ENCODE measurements at regions not wholly inside any gene's neighbourhood (a gene's known extent, or its start where the extent isn't known, plus 50 kb on each side); places are given as distances from the start of the nearest gene placed in this dataset.

DNA sequence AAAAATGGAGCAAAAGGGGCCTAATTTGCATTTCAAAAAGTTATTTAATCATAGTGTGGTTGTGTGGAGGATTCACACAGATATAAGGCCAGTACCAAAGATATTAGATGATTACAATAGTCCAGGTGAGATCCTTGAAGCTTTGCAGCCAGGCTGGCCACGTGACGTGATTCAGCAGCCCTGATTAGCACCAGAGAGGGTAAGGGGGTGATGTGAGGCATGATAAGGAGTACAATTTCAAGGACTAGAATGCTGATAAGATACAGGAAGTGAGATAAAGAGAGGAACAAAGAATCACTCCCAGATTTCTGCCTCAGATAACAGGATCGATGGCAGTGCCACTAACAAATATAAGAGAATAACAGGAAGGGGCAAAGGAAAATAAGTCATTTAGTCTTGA lies 108.4 kb upstream of the PALS2 start:
- TF ChIP-seq TAF1 (IDR thresholded peaks at IDR 0.05; ENCODE audit: borderline replicate concordance, insufficient read depth, low read length) = no peak
- TF ChIP-seq FOXP2 (optimal IDR thresholded peaks at IDR 0.05; ENCODE audit: borderline replicate concordance, extremely low read depth, extremely low read length, insufficient read depth) = no peak
- no peak for TF ChIP-seq SIN3A (IDR thresholded peaks at IDR 0.05; ENCODE audit: borderline replicate concordance, insufficient read depth, low read length)
- TF ChIP-seq, protein P1, sequence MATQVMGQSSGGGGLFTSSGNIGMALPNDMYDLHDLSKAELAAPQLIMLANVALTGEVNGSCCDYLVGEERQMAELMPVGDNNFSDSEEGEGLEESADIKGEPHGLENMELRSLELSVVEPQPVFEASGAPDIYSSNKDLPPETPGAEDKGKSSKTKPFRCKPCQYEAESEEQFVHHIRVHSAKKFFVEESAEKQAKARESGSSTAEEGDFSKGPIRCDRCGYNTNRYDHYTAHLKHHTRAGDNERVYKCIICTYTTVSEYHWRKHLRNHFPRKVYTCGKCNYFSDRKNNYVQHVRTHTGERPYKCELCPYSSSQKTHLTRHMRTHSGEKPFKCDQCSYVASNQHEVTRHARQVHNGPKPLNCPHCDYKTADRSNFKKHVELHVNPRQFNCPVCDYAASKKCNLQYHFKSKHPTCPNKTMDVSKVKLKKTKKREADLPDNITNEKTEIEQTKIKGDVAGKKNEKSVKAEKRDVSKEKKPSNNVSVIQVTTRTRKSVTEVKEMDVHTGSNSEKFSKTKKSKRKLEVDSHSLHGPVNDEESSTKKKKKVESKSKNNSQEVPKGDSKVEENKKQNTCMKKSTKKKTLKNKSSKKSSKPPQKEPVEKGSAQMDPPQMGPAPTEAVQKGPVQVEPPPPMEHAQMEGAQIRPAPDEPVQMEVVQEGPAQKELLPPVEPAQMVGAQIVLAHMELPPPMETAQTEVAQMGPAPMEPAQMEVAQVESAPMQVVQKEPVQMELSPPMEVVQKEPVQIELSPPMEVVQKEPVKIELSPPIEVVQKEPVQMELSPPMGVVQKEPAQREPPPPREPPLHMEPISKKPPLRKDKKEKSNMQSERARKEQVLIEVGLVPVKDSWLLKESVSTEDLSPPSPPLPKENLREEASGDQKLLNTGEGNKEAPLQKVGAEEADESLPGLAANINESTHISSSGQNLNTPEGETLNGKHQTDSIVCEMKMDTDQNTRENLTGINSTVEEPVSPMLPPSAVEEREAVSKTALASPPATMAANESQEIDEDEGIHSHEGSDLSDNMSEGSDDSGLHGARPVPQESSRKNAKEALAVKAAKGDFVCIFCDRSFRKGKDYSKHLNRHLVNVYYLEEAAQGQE (IDR thresholded peaks at IDR 0.05; ENCODE audit: insufficient read depth in 1 of 2, low read depth in 2 of 2, low read length in 2 of 2) = no peak
- no peak for TF ChIP-seq POLR2AphosphoS5 (IDR thresholded peaks at IDR 0.05; ENCODE audit: low read depth, low read length)

DNA sequence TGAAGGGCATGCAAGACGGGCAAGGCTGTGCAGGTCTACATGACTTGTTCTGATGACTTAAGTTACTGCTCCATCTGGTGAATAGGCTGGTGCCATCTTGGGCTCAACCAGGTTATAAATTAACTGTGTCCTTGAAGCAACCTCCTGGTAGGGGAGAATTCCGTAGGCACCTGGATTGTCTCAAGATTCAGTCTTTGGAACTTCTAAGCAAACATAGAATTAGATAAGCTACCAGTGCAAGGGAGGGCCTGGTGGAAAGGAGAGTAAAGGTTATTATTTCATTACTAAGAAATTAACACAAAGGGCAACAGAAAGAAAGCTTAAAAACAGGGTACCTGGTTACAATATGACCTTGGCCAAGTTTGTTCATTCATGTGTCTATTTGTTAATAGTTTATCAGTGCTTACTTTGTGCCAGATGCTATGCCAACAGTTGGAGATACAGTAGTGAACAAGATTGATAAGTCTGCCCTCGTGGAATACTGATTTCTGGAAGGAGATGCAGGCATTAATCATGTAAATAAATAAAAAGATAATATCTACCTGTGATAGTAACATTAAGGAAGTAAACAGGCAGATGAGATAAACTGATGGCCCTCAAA lies 107.0 kb upstream of the PALS2 start:
- TF ChIP-seq FOXP2 (optimal IDR thresholded peaks at IDR 0.05; ENCODE audit: borderline replicate concordance, extremely low read depth, extremely low read length, insufficient read depth) (no peak), TAF1 (IDR thresholded peaks at IDR 0.05; ENCODE audit: borderline replicate concordance, insufficient read depth, low read length) (no peak), SIN3A (IDR thresholded peaks at IDR 0.05; ENCODE audit: borderline replicate concordance, insufficient read depth, low read length) (no peak), POLR2AphosphoS5 (IDR thresholded peaks at IDR 0.05; ENCODE audit: low read depth, low read length) (no peak)
- TF ChIP-seq, protein P1 (IDR thresholded peaks at IDR 0.05; ENCODE audit: insufficient read depth in 1 of 2, low read depth in 2 of 2, low read length in 2 of 2) = no peak

DNA sequence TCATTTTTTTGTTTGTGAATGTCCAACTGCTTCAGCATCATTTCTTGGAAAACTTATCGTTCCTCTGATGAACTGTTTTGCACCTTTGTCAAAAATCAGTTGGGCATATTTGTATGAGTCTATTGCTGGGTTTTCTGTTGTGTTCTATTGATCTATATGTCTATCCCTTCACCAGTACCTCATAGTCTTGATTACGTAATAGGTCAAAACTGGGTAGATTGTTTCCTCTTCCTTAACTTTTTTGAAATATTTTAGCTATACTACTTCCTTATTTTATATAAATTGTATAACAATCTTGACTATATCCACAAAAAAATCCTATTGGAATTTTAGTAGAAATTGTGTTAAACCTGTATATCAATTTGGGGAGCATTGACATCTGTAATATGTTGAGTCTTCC lies 104.1 kb upstream of the PALS2 start:
- TF ChIP-seq FOXP2 (optimal IDR thresholded peaks at IDR 0.05; ENCODE audit: borderline replicate concordance, extremely low read depth, extremely low read length, insufficient read depth) (no peak), SIN3A (IDR thresholded peaks at IDR 0.05; ENCODE audit: borderline replicate concordance, insufficient read depth, low read length) (no peak), TAF1 (IDR thresholded peaks at IDR 0.05; ENCODE audit: borderline replicate concordance, insufficient read depth, low read length) (no peak), POLR2AphosphoS5 (IDR thresholded peaks at IDR 0.05; ENCODE audit: low read depth, low read length) (no peak)
- TF ChIP-seq, protein P1 (IDR thresholded peaks at IDR 0.05; ENCODE audit: insufficient read depth in 1 of 2, low read depth in 2 of 2, low read length in 2 of 2) = no peak

DNA sequence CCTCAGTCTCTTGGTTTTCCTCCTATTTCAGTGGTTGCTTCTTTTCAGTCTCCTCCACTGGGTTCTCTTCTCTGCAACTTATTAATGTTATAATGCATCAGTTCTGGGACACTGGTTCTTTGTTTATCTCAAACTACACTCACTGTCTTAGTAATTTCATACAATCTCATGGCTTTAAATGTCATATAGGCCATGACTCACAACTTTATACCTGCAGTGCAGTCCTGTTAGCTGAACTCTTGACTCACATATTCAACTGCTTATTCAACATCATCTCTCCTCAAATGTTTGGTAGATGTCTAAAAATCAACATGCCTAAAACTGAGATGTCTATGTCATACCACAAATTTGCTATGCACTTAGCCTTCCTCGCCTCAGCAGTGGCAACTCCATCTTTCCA lies 101.2 kb upstream of the PALS2 start:
- TF ChIP-seq, protein P1 (IDR thresholded peaks at IDR 0.05; ENCODE audit: insufficient read depth in 1 of 2, low read depth in 2 of 2, low read length in 2 of 2) = no peak
- TF ChIP-seq TAF1 (IDR thresholded peaks at IDR 0.05; ENCODE audit: borderline replicate concordance, insufficient read depth, low read length) (no peak), SIN3A (IDR thresholded peaks at IDR 0.05; ENCODE audit: borderline replicate concordance, insufficient read depth, low read length) (no peak), FOXP2 (optimal IDR thresholded peaks at IDR 0.05; ENCODE audit: borderline replicate concordance, extremely low read depth, extremely low read length, insufficient read depth) (no peak), POLR2AphosphoS5 (IDR thresholded peaks at IDR 0.05; ENCODE audit: low read depth, low read length) (no peak)

All from PFSK-1 (cell line).